Uterus (tissue), 2 donors: ENCODE measurements at regions not wholly inside any gene's neighbourhood (a gene's known extent, or its start where the extent isn't known, plus 50 kb on each side); places are given as distances from the start of the nearest gene placed in this dataset.

Source experiments
- POLR2A ChIP-seq, 2 donors: fragments of 450-650 bp; IDR thresholded peaks; one replicate each; pipeline ENCODE4 v1.6.1; 2016; ENCODE audit warnings: antibody characterized with exemption in 2 of 2, mild to moderate bottlenecking in 1 of 2, moderate library complexity in 1 of 2
- TF ChIP-seq, protein P1 (sequence below), 4 experiments: fragments of 200-600 bp in 2 of 4; fragments of 450-650 bp in 2 of 4; sonication (generic) in 2 of 4; IDR thresholded peaks; one replicate each; pipeline ENCODE4 v1.5.1; 2016 to 2019; ENCODE audit warnings: antibody characterized with exemption in 4 of 4, mild to moderate bottlenecking in 2 of 4, moderate library complexity in 1 of 4

- TF ChIP-seq, protein P1, sequence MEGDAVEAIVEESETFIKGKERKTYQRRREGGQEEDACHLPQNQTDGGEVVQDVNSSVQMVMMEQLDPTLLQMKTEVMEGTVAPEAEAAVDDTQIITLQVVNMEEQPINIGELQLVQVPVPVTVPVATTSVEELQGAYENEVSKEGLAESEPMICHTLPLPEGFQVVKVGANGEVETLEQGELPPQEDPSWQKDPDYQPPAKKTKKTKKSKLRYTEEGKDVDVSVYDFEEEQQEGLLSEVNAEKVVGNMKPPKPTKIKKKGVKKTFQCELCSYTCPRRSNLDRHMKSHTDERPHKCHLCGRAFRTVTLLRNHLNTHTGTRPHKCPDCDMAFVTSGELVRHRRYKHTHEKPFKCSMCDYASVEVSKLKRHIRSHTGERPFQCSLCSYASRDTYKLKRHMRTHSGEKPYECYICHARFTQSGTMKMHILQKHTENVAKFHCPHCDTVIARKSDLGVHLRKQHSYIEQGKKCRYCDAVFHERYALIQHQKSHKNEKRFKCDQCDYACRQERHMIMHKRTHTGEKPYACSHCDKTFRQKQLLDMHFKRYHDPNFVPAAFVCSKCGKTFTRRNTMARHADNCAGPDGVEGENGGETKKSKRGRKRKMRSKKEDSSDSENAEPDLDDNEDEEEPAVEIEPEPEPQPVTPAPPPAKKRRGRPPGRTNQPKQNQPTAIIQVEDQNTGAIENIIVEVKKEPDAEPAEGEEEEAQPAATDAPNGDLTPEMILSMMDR (IDR thresholded peaks at IDR 0.05), result no peak
- no peak for TF ChIP-seq POLR2A (IDR thresholded peaks at IDR 0.05)
Measured at GRCh38 chr22:22088658-22089458, 106.3 kb upstream of the TOP3B start.
